Epithelial cell of proximal tubule (primary cell): ENCODE measurements at regions not wholly inside any gene's neighbourhood (a gene's known extent, or its start where the extent isn't known, plus 50 kb on each side); places are given as distances from the start of the nearest gene placed in this dataset.
"Not testable (repeated sequence)": the region's sequence is repeated elsewhere in the genome, so short reads cannot be mapped to it uniquely, and the experiment has no call there.

ENCODE experiments used
- DNase-seq: peaks from one replicate; pipeline ENCODE4 v3.0.0-alpha.2; 2011; ENCODE audit warnings: low read depth
- H3K4me3 ChIP-seq: 2 replicates; pipeline ENCODE4 v1.5.1; 2011; ENCODE audit warnings: low read depth, mild to moderate bottlenecking, low read length
- CTCF ChIP-seq: conservative IDR thresholded peaks from 2 replicates; pipeline ENCODE4 v1.5.1; 2012; ENCODE audit warnings: low read depth, mild to moderate bottlenecking, low read length

GRCh38 chr6:147678253-147678652 is 169.8 kb downstream of the SAMD5 start:
- no peak overlapping the region for H3K4me3 ChIP-seq
- DNase-seq: no peak
- no peak for TF ChIP-seq CTCF

- no peak for TF ChIP-seq CTCF
- no peak for DNase-seq
- H3K4me3 ChIP-seq: no peak overlapping the region
These were observed 176.4 kb downstream of the SAMD5 start for GRCh38 chr6:147684906-147685305.

GRCh38 chr6:147689398-147689797 is 180.9 kb downstream of the SAMD5 start:
- H3K4me3 ChIP-seq: no peak overlapping the region
- no peak for TF ChIP-seq CTCF
- no peak for DNase-seq

GRCh38 chr6:147691446-147691845 is 183.0 kb downstream of the SAMD5 start:
- no peak for TF ChIP-seq CTCF
- no peak for DNase-seq
- no peak overlapping the region for H3K4me3 ChIP-seq

- TF ChIP-seq CTCF: no peak
- DNase-seq: no peak
- no peak overlapping the region for H3K4me3 ChIP-seq
These were observed 184.7 kb downstream of the SAMD5 start for GRCh38 chr6:147693181-147693580.

- not testable (repeated sequence) for H3K4me3 ChIP-seq
These were observed 186.1 kb downstream of the SAMD5 start for GRCh38 chr6:147694556-147694955.

GRCh38 chr6:147695819-147696218 is 187.3 kb downstream of the SAMD5 start:
- no peak for TF ChIP-seq CTCF
- H3K4me3 ChIP-seq: no peak overlapping the region
- no peak for DNase-seq

More at GRCh38 chr6:147694556-147694955, 186.1 kb downstream of the SAMD5 start:
- not testable (repeated sequence) for DNase-seq

- TF ChIP-seq CTCF: no peak
- no peak for DNase-seq
These were observed 190.7 kb downstream of the SAMD5 start for GRCh38 chr6:147699140-147699539.

More at GRCh38 chr6:147699140-147699539, 190.7 kb downstream of the SAMD5 start:
- no peak overlapping the region for H3K4me3 ChIP-seq
